HG02884 (cell line): ENCODE measurements at regions not wholly inside any gene's neighbourhood (a gene's known extent, or its start where the extent isn't known, plus 50 kb on each side); places are given as distances from the start of the nearest gene placed in this dataset.
"Not testable (repeated sequence)": the region's sequence is repeated elsewhere in the genome, so short reads cannot be mapped to it uniquely, and the experiment has no call there.

Source experiments
- ATAC-seq: cut with Tn5 transposase; IDR thresholded peaks from one replicate; pipeline ENCODE4 v1.9.1; 2021; ENCODE audit warnings: mild to moderate bottlenecking, moderate library complexity; ENCODE audit not compliant: unreplicated experiment

GRCh38 chr4:148883891-148884290, 441.7 kb upstream of the NR3C2 start:
- ATAC-seq: no peak

- ATAC-seq: no peak
Measured at GRCh38 chr4:148883435-148883834, 441.2 kb upstream of the NR3C2 start.

DNA sequence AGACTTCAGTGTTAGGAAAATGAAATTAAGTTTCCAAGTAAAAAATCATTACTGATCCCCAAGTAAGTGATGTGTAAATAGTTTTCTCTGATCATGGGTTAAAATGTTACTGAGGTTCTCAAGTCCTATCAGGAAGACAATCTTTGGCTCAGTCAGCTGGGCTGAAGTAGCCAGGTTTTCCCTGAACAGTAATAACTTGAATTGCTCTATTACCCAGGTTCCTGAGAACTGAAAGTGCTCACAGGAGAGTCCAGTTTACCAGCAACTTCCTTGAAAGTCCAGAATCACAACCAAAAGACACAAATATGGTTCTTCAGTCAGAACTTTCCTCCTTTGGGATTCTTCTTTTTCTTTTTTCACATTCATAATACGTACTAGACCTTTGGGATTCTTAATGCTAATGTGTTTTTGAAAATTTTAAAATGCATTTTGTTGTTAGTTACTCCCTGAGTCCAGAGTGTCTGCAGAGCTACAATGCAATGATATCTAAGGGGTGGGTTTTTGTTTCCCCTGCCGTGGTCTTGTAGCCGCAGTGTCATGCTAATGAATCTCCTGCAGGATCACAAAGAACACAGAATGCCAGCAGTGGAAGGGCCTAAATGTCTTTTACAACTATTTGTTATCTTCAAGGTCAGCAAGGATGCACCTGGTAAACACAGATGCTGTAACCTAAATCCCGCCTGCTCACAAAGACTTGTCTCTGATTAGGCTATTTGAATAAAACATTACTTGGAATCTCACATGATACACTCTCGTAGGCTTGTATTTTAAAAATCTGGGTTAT, 439.8 kb upstream of the NR3C2 start:
- no peak for ATAC-seq

DNA sequence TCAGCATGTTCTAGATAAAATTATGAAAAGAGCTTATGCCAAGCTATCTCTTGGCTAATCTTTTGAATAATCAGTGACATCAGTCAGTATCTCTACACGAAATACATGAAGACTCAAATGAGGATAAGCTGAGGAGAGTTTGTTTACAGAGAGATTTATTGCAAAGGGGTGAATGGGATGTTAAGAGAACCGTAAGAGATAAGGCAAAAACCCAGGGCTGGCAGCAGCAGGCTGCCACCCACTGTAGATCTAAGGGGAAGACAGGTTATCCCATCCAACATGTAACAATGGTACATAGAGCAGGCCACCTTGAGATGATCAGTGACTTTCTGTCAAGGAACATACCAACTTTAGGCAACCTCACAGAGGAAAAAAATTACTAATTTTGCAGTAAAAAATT, 432.1 kb upstream of the NR3C2 start:
- ATAC-seq: no peak

DNA sequence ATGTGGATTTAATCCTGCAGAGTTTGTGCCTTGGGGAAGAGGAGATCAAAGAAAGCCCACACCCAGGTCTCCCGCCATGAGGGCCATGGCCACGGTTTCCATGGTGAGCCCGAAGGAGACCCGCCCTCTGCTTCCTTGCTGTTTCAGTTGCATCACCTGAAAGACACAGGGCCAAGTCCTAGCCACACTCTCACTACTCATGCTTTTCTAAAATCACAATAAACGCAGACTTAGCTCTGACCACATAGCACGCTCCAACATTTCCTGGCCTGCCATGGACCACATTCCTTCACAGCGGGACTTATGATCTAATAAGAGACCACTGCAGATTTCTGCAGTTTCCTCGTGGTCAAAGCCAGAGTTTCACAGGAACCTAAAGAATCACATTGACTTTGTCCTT, 426.0 kb upstream of the NR3C2 start:
- no peak for ATAC-seq

DNA sequence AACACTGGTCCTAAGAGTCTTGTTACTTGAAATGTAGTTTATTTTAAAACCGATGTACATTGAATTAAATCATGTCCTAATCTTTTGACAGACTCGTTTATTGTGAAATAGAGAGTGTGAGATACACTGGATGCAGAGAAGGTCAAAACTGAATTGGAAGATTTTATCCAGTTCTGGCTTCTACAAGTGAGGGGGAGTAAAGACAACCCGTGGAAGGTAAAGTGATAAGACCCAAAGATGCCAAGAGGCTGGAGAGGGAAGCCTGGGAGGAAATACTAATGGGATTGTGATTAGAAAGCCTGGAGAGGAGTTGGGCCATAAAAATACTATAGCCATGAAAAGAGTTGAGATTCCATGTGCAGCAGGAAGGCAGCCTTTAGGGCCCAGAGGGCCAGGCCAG, 424.5 kb upstream of the NR3C2 start:
- no peak for ATAC-seq

GRCh38 chr4:148857973-148858534, 415.8 kb upstream of the NR3C2 start:
- ATAC-seq: no peak

DNA sequence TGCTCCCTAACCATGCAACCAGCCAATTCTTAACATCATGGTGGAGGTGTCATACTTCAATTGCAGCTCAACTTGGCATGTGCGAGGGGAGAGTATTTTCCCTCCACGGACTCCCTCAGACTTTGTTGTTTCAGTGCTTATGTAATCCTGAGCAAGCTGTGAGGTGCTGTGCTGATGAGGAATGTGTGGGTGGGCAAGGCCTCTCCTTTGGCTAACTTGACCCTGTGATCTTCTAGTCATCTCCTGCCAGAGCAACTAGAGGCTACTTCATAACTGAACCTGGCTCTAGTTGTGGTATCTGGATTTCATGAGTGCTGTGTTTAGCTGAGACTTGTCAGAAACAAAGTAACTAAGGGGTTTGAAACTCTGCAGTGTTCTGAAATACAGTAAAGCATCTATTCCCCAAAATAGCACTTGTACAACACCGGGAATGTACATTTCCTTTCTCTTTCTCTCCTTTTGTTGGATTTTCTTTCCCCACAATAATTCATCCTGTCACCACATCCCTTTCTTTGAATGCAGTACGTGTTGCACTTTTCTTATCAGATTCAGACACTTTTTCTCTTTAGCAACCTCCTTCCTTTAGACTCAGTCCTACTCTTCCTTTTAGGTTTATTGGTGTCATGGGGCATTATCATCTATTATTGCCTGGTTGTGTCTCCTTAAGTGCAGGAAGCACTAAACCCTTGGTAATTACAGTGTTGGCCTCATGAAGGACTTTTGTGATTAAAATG, 415.2 kb upstream of the NR3C2 start:
- no peak for ATAC-seq

DNA sequence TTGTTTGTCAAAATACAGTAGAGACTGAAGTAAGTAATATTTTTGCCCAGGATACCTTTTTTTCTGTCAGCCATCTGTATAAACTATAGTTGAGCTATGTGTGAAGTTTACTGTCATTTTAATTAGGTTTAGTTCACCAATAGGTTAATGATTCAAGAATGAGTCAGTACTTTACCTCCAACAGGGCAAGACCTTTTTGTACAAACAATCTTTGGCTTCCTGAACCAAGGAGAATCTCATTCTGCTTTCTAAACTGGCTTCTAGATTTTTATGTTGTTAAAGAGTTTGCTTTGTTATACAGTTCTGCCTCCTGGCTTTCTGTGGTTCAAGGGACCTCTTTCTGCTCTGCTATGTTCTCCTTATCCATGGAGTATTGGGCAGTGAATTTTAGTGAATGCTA, 412.0 kb upstream of the NR3C2 start:
- no peak for ATAC-seq

DNA sequence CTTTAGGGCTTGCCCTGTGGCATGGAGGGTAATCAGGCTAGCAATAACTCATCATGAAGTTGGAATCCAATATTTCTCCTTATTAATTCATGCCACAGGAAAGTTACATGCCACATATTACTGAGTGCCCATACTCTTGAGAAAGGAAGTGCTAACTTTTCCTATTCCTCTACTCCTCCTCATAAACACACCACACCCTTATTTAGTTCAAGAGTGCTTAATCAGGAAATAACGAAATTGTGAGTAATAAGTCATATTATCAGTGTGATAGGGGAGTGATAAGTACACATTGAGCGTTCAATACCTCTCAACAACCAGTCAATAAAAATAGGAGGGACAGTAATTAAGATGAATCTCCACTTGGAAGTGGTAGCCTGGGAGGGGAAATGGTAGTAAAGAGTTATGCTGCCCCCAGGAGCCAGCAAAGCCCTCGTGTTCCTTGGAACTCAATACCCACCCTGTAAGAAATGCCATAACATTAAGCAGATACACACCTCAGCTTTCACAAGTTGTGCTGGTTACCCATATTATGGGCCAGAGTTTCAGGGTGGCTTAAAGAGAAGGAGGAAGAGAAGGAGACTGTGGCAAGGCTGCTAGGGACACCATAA, 410.0 kb upstream of the NR3C2 start:
- ATAC-seq: no peak

DNA sequence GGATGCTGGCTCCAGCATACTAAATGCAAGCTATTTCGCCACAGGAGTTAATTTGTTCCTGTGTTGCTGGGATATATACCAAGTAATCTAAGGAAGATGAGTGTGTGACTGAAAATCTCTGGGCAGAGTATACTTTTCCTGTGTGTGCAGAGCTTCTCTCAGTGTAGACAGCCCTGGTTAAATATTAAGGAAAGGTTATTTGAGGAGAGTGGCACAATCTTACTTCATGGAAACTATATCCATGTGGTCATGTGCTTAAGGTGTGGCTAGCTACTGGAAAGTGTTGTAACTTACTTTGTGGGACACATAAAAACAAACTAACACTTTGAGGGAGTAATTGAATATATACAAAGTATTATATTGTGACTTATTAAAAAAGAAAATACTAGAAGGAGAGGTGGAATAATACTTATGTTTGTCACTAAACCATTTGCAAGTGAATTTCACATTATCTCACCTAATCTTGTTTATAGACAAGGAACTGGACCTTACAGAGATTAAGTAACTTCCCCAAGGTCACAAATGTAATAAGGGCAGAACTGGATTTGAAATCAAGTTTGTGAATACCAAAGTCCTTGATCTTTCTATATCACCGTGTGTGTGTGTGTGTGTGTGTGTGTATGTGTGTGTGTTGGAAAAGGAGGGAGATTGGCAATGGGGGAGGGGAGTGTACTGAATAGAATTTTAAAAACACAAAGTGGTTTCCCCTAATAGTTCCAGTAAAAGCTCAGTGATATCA, 408.2 kb upstream of the NR3C2 start:
- ATAC-seq: no peak

- no peak for ATAC-seq
Measured at GRCh38 chr4:148849581-148849980, 407.4 kb upstream of the NR3C2 start.

GRCh38 chr4:148847544-148848255, 405.5 kb upstream of the NR3C2 start:
- no peak for ATAC-seq

- no peak for ATAC-seq
Measured at GRCh38 chr4:148845609-148846008, 403.4 kb upstream of the NR3C2 start.

DNA sequence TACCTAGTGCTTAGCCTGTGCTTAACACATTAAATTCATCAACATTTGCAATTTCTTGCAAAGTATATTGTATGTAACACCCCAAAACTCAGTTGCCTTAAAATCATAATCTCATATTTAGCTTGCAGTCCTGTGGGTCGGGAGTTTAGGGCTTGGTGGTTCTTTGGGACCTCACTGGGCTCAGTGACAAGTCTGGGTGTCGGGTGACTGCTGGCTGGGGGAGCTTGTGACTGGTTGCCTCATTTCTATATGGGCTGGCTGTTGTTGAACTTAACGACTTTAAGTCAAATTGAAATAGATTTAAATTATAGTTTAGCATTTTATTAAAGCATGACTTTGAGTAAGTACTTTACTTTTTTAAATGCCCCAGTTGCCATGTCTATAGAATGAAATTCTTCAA, 401.4 kb upstream of the NR3C2 start:
- ATAC-seq: no peak

DNA sequence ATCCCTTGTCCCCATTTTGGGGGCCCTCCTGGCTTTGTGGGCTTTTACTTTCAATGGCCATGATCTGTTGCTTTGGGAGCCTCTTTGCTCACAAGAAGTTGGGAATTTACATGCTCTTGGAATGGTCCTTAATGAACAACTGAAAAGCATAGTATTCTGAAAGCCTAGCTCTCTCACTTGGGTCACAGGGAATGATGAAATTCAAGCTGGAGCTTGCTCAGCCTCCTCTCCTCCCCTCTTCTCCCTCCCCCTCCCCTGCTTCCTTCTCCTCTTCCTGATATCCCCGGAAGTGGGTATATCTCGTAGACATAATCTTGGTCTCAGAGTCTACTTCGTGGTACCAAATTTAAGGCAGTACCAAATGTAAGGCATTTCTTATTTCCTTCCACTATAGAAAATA, 400.6 kb upstream of the NR3C2 start:
- ATAC-seq: no peak

DNA sequence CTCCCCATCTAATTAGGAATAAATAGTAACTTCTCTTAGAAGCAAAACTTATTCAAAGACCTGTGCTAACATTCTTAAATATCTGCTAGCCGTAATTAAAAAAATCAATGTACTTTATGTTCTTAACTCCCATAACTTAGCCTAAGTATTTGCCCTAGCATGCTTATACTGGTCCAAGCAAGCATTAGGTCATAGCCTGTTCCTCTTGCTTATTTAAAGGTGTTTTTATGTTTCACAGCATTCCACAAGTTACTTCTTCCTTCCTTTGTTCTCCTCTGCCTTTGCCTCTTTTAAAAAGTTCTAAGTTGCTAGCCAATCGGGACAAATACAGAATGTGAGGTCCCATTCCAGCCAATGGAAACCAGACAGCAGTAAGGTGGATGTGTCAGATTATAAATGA, 395.4 kb upstream of the NR3C2 start:
- ATAC-seq: not testable (repeated sequence)

- ATAC-seq: no peak
Measured at GRCh38 chr4:148834804-148835631, 392.8 kb upstream of the NR3C2 start.

- ATAC-seq: no peak
Measured at GRCh38 chr4:148831945-148832344, 389.7 kb upstream of the NR3C2 start.

GRCh38 chr4:148828291-148828690, 386.1 kb upstream of the NR3C2 start:
- ATAC-seq: no peak
